ENCODE measurements at regions not wholly inside any gene's neighbourhood (a gene's known extent, or its start where the extent isn't known, plus 50 kb on each side); places are given as distances from the start of the nearest gene placed in this dataset.

DNA sequence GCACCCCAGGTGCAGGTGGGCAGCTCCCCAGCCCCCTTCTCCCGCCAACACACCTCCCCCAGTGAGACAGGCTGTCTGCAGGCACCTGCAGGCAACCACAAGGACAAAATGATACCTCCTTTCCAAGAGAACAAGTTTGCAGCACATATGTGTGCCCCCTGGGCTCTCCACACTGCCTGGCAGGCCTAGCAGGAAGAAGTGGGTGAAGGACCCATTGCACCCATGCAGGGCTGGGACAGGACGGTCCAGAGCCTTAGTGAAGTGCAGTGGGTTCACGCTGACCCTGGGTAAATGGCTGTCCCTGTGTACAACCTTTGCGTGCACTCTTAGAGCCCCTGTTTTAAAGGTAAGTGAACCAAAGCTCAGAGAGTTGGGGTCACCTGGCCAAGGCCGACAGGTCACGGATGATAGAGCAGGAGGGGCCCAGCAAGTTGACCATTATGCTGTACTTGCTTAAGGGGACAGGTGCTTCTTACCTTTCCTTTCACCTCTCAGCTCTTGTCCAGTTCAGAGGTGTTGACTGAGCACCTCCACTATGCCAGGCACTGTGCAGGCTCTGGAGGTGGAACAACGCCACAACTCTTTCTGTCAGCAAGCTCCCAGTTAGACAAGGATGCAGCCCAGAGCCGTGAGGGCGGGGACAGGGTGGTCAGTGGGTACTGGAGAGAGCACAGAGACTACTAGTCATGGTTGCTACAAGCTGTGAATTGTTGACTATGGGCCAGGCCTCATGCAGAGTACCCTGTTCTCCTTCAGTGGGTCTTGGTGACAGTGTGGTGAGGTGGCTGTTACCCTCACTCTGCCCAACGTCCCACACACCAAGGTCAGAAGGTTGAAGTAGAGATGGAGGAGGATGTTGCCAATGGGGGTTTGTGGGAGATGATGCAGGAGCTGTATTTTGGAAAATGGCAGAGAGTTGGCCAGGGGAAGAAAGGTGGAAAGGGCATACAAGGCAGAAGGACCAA is 125.9 kb downstream of the PAPOLA start:
- Histone ChIP-seq H3K27me3 (peaks cover 0 to 39% (median 4%) of the 10 kb centered on the region in 4 donors), H3K27ac (replicated peaks in 1 of 4) (no peak overlapping the region), H3K36me3 (no peaks in the 10 kb centered on the region), H3K9me3 (peaks cover 0 to 7% (median 0%) of the 10 kb centered on the region in 4 donors), H3K4me1 (no peaks in the 10 kb centered on the region), H3K4me3 (no peak overlapping the region)
- TF ChIP-seq POLR2AphosphoS5 (IDR thresholded peaks at IDR 0.05) (no peak), POLR2A (IDR thresholded peaks at IDR 0.05; ENCODE audit: low read depth) (no peak), EP300 (IDR thresholded peaks at IDR 0.05) (no peak)
- TF ChIP-seq, protein P1, sequence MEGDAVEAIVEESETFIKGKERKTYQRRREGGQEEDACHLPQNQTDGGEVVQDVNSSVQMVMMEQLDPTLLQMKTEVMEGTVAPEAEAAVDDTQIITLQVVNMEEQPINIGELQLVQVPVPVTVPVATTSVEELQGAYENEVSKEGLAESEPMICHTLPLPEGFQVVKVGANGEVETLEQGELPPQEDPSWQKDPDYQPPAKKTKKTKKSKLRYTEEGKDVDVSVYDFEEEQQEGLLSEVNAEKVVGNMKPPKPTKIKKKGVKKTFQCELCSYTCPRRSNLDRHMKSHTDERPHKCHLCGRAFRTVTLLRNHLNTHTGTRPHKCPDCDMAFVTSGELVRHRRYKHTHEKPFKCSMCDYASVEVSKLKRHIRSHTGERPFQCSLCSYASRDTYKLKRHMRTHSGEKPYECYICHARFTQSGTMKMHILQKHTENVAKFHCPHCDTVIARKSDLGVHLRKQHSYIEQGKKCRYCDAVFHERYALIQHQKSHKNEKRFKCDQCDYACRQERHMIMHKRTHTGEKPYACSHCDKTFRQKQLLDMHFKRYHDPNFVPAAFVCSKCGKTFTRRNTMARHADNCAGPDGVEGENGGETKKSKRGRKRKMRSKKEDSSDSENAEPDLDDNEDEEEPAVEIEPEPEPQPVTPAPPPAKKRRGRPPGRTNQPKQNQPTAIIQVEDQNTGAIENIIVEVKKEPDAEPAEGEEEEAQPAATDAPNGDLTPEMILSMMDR (IDR thresholded peaks at IDR 0.05) = no peak
- 88% methylated on average over 10 of the region's 10 CpGs for WGBS
- DNase-seq (ENCODE audit: extremely low spot score) = no peak
- intact Hi-C loops (cut with DNase I) = no loop called here

DNA sequence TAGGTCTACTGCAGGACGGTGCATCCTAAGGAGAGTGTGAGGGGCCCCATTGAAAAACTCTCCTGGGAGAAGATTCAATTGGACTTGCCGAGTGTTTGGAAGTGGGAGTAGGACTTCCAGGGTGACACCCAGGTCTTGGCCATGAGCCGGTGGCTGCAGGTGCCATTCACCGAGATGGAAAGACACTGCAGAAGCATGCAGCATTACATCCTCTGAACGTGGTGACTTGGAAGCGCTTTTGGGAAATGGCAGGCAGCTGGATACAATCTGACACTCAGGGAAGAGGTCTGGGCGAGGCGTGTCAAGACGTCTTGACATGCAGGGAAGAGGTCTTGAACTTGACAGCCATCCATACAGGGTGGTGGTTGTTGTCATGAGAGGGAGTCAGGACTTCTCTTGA is 126.9 kb downstream of the PAPOLA start:
- Histone ChIP-seq H3K4me1 (no peaks in the 10 kb centered on the region), H3K27me3 (peaks cover 0 to 29% (median 4%) of the 10 kb centered on the region in 4 donors), H3K36me3 (no peaks in the 10 kb centered on the region), H3K9me3 (peaks cover 0 to 7% (median 0%) of the 10 kb centered on the region in 4 donors), H3K4me3 (no peak overlapping the region), H3K27ac (replicated peaks in 1 of 4) (no peak overlapping the region)
- 75% methylated on average over 9 of the region's 9 CpGs for WGBS
- no peak for DNase-seq (ENCODE audit: extremely low spot score)
- intact Hi-C loops (cut with DNase I) = no loop called here
- no peak for TF ChIP-seq POLR2AphosphoS5 (IDR thresholded peaks at IDR 0.05)
- no peak for TF ChIP-seq POLR2A (IDR thresholded peaks at IDR 0.05; ENCODE audit: low read depth)
- TF ChIP-seq EP300 (IDR thresholded peaks at IDR 0.05) = no peak
- TF ChIP-seq, protein P1 (IDR thresholded peaks at IDR 0.05) = no peak

DNA sequence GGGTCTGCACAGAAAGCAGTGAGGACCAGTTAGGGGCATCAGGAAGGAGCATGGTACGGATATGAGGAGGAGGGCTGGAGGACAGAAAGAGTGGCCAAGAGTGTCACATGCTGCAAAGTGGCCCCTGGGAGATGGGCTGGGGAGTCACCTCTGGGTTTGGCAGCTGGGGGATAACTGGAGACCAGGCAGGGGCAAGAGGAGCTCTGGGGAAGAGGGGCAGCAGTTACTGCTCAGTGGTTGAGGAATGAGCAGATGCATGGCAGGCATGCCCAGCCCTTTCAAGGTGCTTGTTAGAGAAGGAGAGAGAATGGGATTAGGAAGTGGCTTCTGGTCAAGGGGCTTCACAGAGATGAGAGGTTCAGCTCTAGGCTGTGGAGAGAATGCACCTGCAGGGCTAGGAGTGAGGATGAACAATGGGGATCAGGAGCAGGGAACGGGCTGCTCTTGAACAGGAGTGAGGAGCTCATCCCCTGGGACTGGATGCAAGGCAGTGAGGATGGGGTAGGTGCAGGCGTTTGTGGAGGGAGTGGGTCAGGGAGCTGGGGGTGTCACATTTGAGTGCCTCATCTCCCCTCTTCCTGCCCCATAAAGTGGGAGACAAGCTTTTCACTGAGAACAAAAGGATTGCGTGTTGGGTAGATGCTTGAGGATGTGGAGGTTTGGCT is 127.5 kb downstream of the PAPOLA start:
- TF ChIP-seq, protein P1 (IDR thresholded peaks at IDR 0.05) = no peak
- no peak for TF ChIP-seq POLR2AphosphoS5 (IDR thresholded peaks at IDR 0.05)
- no peak for TF ChIP-seq EP300 (IDR thresholded peaks at IDR 0.05)
- TF ChIP-seq POLR2A (IDR thresholded peaks at IDR 0.05; ENCODE audit: low read depth) = no peak
- Histone ChIP-seq H3K9me3 (peaks cover 0 to 7% (median 0%) of the 10 kb centered on the region in 4 donors), H3K36me3 (no peaks in the 10 kb centered on the region), H3K4me1 (no peaks in the 10 kb centered on the region), H3K4me3 (no peak overlapping the region), H3K27ac (replicated peaks in 1 of 4) (no peak overlapping the region), H3K27me3 (peaks cover 0 to 23% (median 2%) of the 10 kb centered on the region in 4 donors)
- peak; percentile 85 for DNase-seq (ENCODE audit: extremely low spot score)
- WGBS = 78% methylated on average over 4 of the region's 4 CpGs
- intact Hi-C loops (cut with DNase I) = no loop called here

DNA sequence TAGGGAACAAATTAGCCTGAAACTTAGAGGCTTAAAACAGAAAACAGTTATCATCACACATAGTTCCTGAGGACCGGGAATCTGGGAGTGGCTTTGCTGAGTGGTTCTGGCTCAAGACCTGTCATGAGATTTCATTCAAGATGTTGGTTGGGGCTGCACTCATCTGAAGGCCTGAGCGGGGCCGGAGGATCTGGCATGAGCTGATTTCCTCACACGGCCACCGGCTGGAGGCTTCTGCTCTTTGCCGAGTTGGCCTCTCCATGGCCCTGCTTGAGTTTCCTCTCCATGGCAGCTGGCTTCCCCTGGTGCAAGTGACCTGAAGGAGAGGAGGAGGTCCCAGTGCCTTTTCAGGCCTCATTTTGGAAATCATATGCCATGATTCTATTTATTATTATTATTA is 128.1 kb downstream of the PAPOLA start:
- Histone ChIP-seq H3K36me3 (no peaks in the 10 kb centered on the region), H3K27me3 (peaks cover 0 to 17% (median 0%) of the 10 kb centered on the region in 4 donors), H3K9me3 (peaks cover 0 to 7% (median 0%) of the 10 kb centered on the region in 4 donors), H3K27ac (replicated peaks in 1 of 4) (no peak overlapping the region), H3K4me3 (no peak overlapping the region), H3K4me1 (no peaks in the 10 kb centered on the region)
- intact Hi-C loops (cut with DNase I) = no loop called here
- TF ChIP-seq, protein P1 (IDR thresholded peaks at IDR 0.05) = no peak
- TF ChIP-seq POLR2A (IDR thresholded peaks at IDR 0.05; ENCODE audit: low read depth) = no peak
- TF ChIP-seq POLR2AphosphoS5 (IDR thresholded peaks at IDR 0.05) = no peak
- no peak for TF ChIP-seq EP300 (IDR thresholded peaks at IDR 0.05)
- peak; percentile 70 for DNase-seq (ENCODE audit: extremely low spot score)
- 96% methylated on average over 6 of the region's 6 CpGs for WGBS
